Skin of body (tissue), 1 donor: ENCODE measurements at regions not wholly inside any gene's neighbourhood (a gene's known extent, or its start where the extent isn't known, plus 50 kb on each side); places are given as distances from the start of the nearest gene placed in this dataset.
A peak's percentile ranks its signal among the peaks of the same experiment; 100 is the strongest.

Experiments used
- DNase-seq: peaks from one replicate; lab custom pipeline; 2025; lab: John Stamatoyannopoulos, UW

GRCh38 chr11:42043312-42043711 is 583.9 kb upstream of the LRRC4C start:
- DNase-seq: no peak

DNA sequence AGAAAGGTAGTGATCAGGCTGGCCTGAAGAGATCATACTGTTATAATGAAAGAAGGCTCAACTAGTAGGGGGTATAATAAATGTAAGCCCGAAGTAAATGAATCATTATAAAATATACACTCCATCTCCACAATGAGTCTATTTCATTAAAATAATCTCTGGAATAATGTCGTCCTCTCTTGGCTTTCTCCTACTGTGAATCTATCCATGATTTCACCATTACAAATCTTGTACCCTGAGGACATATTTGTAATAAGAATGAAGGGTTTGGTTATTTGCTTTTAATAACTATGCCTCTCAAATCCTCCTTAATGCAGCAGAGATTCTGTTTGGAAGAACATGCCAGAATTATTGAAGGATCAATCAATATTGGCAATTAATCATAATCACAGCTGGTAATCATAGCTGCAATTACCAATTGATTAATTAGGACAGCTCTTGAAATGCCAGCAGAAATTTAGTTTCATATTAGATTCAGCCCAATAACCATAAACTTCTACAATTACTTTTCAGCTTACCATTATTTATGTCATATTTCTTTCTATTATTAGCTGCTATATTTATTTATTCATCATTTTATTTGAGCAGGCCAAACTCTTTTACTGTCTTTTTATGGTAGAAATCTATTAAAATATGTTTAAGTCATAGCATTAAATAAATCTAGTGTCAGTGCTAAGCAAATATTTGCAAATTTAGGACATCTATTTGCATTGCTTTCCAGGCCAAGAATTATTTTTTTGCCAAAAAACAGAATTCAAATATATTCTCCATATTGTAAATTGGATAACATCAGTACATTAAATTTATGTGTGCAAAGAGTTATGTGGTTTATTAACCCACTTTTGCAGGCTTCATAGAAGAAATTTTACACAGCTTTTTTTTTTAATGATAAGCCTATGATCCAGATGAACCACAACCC is 588.4 kb upstream of the LRRC4C start:
- peak; percentile 69 for DNase-seq

GRCh38 chr11:42049186-42049585 is 589.7 kb upstream of the LRRC4C start:
- DNase-seq: peak; percentile 84

- peak; percentile 69 for DNase-seq
These were observed 590.2 kb upstream of the LRRC4C start for GRCh38 chr11:42049650-42050049.

DNA sequence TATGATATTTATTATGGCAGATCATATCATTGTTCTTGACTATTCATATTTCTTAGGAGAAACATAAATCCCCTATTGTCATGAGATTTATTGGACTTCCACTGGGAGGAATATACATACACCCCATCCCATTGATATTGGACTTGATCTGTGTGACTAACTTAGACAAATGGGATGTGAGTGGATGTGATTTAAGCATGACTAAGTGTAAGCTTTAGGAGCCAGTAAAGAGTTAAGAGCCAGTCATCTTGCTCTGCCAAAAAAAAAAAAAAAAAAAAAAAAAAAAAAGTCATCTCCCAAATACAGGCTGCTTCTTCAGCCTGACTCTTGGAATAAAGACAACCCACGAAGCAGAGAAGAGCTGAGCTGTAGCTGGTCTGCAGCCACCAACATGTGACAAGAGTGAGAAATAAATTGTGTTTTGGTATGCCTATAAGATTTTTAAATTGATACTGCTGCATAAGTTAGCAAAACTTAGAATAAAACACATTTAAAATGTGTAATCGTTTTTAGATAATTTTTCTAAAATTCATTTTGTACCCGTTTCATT is 595.0 kb upstream of the LRRC4C start:
- DNase-seq: peak; percentile 21

DNA sequence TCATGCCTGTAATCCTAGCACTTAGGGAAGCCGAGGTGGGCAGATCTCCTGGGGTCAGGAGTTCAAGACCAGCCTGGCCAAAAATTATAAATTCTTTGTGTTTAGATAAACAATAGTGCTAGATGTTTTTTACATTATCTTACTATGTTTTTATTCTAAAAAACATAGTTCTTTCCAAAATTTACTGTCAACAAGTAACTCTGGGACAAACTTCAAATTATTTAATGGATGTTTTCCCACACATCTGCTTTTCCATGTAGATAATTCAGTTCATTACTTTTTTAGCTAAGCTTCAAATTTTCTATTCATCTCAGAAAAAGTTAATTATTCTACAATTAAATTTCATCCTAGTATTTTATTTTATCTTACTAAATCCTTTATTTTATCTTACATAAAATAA is 596.2 kb upstream of the LRRC4C start:
- no peak for DNase-seq

DNA sequence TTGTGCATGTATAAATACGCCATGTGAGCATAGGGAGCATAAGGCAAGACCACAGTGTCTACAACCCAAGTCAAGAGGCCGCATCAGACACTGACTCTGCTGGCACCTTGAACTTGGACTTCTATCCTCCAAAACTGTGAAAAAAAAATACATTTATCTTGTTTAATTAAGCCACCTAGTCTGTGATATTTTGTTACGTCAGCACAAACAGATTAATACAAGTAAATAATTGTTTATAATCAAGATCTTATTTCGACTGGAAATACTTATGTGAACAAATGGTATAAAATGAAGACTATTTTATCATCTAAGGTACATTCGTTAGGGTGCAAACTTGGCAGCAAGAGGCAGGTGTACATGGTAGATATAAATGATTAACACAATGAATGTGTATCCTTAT is 599.3 kb upstream of the LRRC4C start:
- DNase-seq: no peak

- no peak for DNase-seq
These were observed 605.7 kb upstream of the LRRC4C start for GRCh38 chr11:42065199-42065598.

- DNase-seq: no peak
These were observed 606.7 kb upstream of the LRRC4C start for GRCh38 chr11:42066113-42066512.

DNA sequence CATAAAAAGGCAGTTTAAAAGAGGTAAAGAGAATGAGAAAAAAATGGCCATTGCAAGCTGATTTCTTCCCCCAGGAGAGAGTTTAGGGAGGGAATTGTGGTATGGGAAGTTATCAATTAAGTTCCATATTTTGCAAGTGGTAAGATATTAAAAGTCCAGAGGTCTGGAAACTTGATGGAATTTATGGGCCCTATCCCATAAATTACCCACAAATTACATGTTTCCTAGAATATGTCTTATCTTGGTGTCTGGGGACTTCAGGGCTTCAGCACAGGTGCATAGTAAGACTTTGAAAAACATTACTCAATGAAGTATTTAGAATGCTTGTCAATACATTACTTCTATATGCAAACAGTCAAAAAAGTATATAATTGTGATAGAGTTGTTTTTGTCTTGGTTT is 614.9 kb upstream of the LRRC4C start:
- no peak for DNase-seq

DNA sequence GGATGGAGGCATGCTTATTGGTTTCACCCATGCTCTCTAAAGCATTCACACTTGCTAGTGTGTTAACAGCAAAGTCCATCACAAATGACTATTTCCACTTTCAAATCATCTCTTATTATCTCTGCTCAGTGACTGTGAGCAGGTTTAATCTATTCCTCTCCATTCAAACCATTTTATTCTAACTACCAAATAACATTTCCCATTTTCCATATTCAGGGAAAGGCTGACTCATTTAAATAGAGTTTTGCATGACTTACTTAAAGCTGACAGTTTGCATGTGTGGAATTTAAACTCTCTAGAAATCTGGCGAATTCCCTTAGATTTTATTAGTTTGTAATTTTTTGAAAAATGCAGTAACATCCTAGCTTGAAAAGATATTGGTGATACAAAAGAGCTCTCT is 615.7 kb upstream of the LRRC4C start:
- DNase-seq: no peak

GRCh38 chr11:42077794-42078193 is 618.3 kb upstream of the LRRC4C start:
- DNase-seq: no peak

DNA sequence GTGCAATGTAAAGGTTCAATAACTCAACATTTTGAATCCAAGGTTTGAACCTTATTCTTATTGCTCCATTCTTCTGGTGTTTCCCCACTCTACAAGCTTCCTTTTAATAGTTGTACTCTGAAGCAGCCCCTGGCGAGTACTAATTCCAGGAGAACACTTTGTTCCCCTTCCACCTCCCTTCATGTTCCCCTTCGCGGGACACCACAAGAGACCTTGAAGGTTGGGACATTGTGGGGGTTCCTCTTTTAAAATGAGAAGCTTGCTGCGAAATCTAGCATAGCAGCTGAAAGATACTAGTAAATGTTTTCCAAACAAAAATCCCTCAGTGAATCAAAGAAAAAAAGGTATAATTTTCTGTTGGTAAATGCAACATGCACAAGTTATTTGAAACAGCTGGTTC is 626.3 kb upstream of the LRRC4C start:
- no peak for DNase-seq

GRCh38 chr11:42093541-42093940 is 634.1 kb upstream of the LRRC4C start:
- no peak for DNase-seq

GRCh38 chr11:42098075-42098474 is 638.6 kb upstream of the LRRC4C start:
- DNase-seq: no peak

DNA sequence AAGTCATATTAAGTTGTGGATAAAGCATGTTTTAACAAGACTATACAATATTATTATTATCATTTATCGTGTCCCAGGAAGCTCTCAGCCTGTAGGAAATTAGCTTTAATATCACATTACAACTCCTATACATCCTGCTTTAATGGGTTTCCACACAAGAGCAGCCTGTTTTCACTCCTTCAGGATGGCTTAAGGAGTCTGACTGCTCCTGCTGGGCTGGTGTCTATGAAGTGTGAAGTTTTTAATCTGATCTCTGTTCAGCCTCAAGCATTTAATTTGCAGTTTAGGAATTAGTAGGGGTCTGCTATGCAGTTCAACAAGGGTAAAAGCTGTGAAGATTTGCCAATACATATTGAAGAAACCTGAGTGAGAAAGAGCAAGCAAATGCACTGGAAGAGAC is 653.4 kb upstream of the LRRC4C start:
- DNase-seq: no peak

GRCh38 chr11:42114927-42115326 is 655.5 kb upstream of the LRRC4C start:
- DNase-seq: no peak

GRCh38 chr11:42138454-42138853 is 679.0 kb upstream of the LRRC4C start:
- no peak for DNase-seq

- DNase-seq: no peak
These were observed 685.9 kb upstream of the LRRC4C start for GRCh38 chr11:42145311-42145710.

- no peak for DNase-seq
These were observed 702.4 kb upstream of the LRRC4C start for GRCh38 chr11:42161886-42162285.

DNA sequence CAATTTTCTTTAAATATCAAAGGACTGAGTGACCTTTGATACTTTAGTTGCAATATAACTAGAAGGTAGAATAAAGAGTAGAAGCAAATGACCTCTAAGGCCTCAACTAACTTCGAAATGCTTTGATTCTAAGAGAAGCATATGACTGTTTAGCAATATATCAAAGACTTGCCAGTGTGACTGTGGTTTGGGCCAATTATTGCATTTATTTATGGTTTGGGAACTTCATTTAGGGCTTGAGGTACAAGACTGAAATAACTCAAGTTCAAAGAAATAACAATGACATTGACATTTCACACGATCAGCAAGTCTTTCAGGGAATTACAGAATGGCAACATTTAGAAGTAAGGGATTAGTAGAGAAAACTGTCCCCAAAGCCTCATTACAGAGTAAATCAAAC is 709.7 kb upstream of the LRRC4C start:
- DNase-seq: no peak

- no peak for DNase-seq
These were observed 711.1 kb upstream of the LRRC4C start for GRCh38 chr11:42170601-42171000.

GRCh38 chr11:42171046-42171445 is 711.6 kb upstream of the LRRC4C start:
- no peak for DNase-seq
